Fibroblast of lung (primary cell): ENCODE measurements at regions not wholly inside any gene's neighbourhood (a gene's known extent, or its start where the extent isn't known, plus 50 kb on each side); places are given as distances from the start of the nearest gene placed in this dataset.

Experiments used
- CTCF ChIP-seq, 2 donors: IDR thresholded peaks in 1 of 2; conservative IDR thresholded peaks in 1 of 2; 1 replicate in 1 of 2; 2 replicates in 1 of 2; pipeline ENCODE4 v1.5.1; 2011 to 2012; ENCODE audit warnings: low read length in 2 of 2, control low read depth in 1 of 2, inconsistent platforms in 1 of 2, low read depth in 1 of 2, mild to moderate bottlenecking in 1 of 2
- EZH2 ChIP-seq: IDR thresholded peaks from 2 replicates; pipeline ENCODE4 v1.5.1; 2012; ENCODE audit warnings: low read length, control low read depth, mild to moderate bottlenecking; ENCODE audit errors: missing control alignments

GRCh38 chr16:75965504-75966374, 239.4 kb upstream of the CPHXL start:
- TF ChIP-seq EZH2 (no peak), CTCF (conservative IDR thresholded peaks at IDR 0.05 in 1 of 2, IDR thresholded peaks at IDR 0.05 in 1 of 2; ENCODE audit: low read depth in 1 of 2, low read length in 2 of 2) (no peak)
